ENCODE measurements at regions not wholly inside any gene's neighbourhood (a gene's known extent, or its start where the extent isn't known, plus 50 kb on each side); places are given as distances from the start of the nearest gene placed in this dataset.
"Not testable (repeated sequence)": the region's sequence is repeated elsewhere in the genome, so short reads cannot be mapped to it uniquely, and the experiment has no call there.

DNA sequence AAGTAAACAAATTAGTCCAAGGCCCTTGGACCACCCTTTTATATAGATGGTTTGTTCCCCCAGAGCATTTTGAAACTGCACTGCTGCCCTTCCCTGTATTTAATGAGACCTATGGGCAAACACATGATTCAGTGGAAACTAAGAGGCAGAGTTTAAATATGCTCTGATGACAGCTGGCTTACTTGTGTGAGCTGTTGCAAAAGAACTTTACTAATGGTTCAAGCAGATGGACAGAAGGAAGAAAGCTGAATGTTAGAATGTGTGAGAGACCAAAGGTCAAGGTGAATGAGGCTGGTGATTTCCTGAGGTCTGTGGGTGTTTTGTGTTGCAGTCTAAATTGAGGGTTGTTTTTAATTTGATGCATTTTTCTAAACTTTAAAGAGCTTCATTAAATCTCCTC lies 123.0 kb upstream of the CEP162 start:
- DNase-seq: no peak

DNA sequence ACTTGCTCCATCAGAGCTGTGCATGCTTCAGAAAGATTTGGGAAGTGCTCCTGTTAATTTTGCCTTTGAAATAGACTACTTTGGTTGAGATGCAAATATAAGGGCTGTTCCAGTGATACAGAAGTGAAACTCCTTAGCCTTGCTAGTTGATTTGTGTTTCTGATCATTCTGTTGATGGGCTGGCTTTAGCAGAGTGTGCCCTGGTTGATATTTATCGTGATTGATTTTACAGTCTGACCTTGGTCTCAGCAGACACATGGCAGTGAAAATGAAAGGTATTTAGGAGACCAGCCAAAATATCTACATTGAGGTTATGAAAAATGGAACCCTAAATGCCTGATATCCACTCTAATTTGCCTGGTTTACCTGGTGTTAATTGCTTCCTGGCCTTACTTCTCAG lies 122.1 kb upstream of the CEP162 start:
- no peak for DNase-seq

DNA sequence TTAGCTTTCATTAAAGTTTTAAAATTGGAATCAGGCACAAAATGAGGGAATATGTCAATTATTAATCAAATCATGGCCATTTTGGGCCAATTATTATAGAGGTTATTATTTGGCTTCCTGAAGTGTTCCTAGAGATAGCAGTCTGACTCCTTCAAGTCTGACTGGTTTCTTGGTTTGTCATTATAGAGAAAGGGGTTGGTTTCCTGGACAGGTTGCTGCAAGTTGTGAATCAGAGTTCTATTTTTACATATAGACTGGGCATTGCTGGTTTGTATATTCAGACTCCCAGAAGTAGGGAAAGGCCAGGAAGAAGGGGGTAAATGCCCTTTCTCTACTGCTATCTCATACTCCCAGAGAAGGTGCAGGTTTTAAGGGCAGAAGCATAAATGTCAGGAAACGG lies 121.4 kb upstream of the CEP162 start:
- no peak for DNase-seq

DNA sequence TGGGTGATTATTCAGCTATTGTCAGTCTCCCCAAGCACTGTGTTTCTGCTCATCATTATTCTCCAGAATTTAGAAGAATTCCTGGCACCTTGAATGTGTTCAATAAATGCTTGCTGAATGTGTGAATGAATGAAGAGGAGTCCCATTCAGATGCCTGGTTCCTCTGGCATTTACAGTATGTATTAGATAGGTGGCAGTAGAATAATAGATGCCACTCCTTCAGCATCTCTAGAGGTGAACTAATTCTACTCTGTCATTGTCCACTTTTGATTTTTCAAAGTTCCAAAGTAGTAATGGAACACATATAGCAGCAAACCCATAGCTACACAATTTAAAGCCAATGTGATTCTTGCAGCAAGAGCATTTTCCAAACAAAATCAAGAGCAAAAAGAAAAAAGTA lies 118.9 kb upstream of the CEP162 start:
- DNase-seq: no peak

DNA sequence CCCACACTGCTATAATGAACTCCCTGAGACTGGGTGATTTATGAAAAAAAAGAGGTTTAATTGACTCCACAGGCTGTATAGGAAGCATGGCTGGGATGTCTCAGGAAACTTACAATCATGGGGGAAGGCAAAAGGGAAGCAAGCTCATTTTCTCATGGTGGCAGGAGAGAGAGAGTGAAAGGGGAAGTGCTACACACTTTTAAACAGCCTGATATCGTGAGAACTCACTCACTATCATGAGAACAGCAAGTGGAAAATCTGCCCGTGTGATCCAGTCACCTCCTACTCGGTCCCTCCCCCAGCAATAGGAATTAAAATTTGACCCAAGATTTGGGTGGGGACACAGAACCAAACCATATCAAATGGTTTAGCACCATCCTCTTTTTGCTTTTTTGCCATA lies 116.6 kb upstream of the CEP162 start:
- no peak for DNase-seq

DNA sequence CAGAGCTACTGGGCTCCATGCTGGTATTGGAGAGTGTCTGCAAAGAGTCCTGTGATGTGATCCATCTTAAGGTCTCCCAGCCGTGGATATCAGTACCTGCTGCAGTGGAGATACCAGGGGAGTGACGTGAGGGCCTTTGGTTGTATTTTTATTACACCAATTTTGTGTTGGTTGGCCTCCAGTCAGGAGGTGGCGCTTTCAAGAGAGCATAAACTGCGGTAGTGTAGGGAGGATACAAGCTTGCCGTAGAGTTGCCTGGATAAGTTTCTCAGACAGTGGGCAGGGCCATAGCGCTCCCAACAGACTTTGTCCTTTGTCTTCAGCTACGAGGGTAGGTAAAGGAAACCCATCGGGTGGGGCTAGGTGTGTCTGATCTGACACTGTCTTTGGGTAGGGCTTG lies 113.0 kb upstream of the CEP162 start:
- DNase-seq: no peak

DNA sequence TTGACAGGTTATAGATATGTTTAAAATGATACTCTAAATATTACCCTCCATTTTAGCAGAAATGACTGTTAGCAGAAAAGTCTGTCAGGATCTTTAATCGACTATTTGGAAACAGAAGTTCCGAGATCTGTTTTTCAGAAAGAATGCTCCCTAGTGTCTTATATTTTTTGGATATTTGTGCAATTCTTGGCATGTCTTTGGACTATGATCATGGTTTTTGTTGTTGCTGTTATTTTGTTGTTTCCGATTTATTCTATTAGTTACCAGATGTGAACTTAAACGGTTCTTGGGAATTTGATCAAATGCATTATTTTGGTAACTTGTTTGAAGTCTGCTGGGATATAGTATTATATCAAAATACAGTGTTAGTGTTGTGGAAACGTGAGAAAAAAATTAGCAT lies 106.4 kb upstream of the CEP162 start:
- no peak for DNase-seq

DNA sequence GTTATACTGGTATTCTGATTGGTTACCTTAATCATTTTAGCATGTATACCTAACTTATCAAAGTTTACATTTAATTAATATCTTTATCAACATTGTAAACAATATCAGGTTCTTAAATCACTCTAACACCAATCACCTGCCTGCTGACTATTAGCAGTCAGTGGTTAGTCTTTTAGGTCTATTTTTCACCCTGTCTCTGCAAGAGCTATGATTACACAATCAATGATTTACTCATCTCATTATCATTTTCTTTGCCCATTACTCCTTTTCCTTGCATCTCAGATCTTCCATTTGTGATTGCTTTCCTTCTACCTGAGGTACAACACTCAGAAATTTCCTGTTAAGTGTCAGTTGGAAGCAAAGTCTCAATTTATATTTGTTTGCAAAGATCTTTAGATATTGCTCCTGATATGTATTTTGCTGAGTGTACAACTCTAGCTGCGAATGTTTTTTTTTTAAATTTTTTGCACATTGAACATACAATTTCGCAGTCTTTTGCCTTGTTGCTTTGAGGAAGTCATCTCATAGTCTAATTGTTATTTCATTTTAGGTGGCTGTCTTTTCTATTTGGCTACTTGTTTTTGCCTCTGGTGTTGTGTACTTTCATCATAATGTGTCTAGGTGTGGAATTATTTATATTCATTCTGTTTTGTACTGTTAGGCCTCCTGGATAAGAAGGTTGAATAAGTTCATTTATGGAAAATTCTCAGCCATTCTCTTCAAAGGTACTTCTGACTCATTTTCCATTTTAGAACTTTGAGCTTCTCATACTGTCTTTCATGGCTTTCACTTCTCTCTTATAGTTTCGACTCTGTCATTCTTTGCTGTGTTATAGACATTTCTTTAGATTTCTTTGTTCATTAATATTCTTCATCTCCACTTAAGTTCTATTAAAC lies 104.9 kb upstream of the CEP162 start:
- DNase-seq: no peak

DNA sequence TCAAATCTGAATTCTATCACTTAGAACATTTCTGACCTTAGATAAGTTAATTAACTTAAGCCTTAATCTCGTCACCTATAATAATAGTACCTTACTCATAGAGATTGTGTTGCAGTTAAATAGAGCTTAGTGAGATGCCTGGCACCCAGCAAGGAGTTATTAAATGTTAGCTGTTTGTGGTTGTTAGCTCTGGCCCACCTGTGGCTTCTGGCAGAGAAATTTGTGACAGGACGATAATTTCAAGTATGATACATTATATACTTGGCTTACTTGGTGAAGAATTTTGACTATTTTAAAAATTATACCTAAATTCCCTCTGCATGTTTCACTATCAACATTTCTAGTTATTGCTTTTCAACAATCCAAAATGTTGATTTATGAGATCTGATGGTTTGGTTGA lies 102.9 kb upstream of the CEP162 start:
- no peak for DNase-seq

DNA sequence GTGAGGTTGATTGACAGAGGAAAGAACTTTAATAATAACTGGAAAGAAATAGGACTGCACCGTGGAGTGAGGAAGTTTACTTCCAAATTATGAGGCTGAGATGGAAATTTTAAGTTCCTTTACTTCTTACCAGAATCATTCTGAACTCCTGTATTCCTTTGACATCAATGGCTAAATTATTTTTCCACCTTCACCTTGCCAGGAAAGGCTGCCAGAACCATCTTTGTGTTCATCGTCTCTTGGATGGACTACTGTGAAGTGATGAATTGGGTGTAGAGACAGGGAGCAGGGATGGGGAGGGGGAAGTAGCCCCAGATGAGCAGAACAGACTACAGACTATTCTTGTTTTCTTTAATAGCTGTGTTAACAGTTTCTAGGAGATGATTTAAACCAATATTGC lies 102.1 kb upstream of the CEP162 start:
- no peak for DNase-seq

DNA sequence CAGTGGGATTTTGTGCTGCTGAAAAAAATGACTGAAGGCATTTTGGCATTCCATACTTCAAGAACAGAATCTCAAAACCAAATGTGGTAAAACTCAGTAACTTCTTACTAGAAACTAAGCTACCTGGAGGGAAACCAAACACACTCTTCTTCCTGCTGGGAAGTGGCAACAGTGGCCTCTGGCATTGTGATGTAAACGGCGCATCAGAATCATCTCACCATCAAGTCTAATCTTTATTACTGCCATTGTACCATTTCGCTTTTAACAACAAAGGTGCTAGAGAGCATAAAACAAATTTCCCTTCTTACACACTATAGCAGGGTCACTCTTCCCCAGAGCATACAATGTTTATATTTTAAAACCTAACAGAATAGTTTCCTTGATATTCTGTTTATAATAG lies 101.6 kb upstream of the CEP162 start:
- DNase-seq: no peak

DNA sequence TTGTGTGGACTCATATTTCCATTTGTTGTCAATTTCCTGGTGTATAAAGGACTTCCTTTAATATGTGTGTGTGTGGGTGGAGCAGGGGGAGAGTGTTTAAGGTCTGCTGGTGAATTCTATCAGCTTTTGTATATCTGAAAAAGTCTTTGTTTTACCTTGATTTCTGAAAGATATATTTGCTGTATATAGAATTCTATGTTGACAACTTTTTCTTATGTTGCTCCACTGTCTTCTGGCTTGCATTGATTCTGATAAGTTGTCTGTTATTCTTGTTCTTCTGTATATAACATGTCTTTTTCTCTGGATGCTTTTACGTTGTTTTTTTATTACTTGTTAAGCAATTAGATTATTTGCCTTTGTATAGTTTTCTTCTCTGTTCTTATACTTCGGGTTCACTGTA lies 90.0 kb upstream of the CEP162 start:
- DNase-seq: no peak

DNA sequence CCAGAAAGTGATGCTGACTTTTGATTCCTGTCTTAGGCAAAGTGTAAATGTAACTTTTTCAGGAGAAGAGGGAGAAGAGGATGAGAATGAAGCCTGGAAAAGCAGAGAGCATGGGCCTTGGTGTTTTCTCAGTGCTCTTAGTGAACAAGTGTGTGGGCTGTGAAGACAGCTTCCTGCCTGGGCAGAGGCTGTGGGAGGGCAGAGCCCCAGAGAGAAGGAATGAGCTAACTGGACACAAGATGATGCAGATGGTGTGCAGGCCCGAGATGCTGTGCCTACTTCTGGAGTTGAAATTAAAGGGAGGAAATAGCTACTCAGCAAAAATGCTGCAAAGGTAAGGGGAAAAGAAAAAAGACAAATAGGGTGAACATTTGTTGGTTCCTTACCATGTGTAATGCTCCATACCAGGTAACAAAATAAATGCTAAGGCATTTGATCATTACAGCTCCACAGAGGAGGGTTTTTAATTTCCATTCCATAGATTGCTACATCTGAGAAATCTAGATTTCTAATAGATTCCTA lies 87.0 kb upstream of the CEP162 start:
- DNase-seq: no peak

DNA sequence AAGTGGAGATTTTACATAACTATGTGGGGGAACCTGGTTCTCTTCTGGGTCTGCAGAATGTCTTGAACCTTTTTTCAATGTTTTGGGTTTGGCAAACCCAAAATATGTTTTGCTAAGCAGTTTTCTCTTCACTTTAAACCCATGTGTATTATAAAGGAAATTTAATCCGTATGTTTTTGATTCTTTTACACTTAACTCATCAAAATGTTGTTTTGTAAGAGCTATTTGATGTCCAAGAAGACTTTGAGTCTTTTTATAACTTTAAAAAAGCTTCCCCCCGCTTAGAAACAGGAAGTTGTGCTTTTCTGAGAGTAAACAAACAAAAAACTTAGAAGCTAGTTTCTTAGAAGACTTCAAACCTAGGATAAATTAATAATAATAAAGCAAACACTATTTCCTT lies 81.9 kb upstream of the CEP162 start:
- no peak for DNase-seq

DNA sequence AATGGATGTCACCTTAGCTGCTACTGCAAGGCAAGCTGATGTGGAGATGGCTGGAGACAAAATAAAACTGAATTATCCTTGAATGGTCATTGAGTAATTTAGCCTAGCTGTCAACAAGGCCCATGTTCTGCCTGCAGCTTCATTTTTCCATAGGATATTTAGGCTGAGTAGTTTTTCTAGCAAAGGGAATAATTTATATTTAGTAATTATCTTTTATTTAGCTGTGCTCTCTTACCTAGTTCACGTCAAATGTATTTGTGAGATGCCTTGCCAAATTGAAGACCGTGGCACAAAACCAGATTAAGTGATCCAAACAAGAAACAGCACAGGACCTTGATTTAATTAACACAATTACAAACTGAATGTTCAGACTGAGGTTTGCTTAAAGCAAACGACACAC lies 77.4 kb upstream of the CEP162 start:
- no peak for DNase-seq

DNA sequence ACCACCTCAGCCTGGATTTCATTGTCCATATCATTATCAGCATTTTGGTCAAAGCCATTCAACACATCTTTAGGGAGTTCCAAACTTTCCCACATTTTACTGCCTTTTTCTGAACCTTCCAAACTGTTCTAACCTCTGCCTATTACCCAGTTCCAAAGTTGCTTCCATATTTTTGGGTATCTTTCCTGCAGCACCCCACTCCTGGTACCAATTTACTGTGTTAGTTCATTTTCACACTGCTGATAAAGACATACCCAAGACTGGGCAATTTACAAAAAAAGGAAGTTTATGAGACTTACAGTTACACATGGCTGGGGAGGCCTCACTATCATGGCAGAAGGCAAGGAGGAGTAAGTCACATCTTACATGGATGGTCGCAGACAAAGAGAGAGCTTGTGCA lies 63.6 kb upstream of the CEP162 start:
- not testable (repeated sequence) for DNase-seq

DNA sequence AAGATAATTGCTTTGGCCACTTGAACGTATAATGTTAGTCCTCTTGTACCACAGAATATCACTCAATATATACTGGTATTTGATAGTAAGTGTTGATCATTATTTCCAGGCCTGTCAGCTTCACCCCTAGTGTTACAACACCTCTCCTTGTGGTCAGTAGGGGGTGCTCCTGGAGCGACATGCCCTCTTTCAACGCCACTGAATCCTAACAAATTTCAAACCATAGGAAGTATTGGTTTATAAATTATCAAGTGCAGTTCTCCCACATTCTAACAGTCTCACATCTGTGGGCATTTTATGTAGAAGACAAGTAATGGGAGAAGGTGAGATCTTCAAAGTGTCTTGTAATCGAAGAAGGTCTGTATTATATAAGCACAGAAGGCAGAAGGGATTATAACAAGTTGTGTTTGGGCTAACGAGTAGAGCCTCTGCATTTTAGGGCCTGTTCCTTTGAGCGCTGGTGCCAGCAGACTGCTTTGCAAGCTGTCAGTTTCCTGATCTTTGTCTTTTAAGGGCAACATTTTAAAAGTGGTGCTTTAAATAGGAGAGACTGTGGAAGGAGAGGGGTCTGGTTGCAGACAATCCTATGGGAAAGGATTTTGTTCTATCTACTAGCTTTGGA lies 57.1 kb upstream of the CEP162 start:
- no peak for DNase-seq

DNA sequence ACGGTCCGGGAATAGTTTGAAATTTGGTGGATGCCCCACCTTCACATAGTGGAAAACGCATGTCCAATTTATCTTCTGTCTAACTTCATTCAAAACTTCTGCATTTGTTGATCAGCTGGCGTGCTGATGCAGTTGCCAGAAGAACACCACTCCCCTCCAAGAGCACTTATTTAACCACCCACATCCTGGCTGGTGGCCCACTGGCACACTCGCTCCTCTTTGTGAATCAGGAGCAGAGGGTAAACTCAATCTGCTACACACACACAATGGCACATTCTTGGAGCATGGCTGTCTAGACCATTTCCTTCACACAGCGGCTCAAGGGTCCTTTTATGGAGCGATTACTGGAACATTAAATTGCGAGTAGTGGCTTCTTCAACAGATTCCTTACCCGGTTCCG lies 55.1 kb upstream of the CEP162 start:
- DNase-seq: no peak

DNA sequence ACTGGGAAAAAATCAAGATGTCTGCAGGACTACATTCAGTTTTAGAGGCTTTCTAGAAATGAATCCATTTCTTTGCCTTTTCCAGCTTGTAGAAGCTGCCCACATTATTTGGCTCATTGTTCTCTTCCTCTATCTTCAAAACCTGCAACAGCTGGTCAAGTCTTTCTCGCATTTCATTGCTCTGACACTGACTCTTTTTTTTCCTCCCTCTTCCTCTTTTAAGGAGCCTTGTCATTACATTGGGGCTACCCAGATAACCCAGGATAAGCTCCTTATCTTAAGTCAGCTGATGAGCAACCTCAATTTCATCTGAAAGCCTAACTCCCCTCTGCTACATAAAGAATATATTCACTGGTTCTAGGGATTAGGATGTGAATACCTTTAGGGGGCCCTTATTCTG lies 53.2 kb upstream of the CEP162 start:
- DNase-seq: no peak

DNA sequence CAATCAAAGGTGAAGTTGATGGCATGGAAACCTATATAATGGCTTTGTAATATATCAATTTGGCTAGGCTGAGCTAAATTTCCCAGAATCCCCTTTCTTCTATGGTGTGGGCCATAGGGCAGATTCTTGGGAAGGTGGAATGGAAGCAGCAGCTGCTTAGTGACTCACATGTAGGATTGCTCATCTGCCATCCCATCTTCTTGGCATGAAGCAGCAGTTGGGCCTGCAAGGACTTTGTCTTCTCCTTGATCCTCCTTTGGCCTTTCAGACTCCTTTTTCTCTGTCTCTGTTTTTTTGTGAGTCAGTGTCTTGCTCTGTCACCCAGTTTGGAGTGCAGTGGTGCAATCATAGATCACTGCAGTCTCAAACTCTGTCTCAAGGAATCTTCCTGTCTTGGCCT lies 52.6 kb upstream of the CEP162 start:
- no peak for DNase-seq

DNA sequence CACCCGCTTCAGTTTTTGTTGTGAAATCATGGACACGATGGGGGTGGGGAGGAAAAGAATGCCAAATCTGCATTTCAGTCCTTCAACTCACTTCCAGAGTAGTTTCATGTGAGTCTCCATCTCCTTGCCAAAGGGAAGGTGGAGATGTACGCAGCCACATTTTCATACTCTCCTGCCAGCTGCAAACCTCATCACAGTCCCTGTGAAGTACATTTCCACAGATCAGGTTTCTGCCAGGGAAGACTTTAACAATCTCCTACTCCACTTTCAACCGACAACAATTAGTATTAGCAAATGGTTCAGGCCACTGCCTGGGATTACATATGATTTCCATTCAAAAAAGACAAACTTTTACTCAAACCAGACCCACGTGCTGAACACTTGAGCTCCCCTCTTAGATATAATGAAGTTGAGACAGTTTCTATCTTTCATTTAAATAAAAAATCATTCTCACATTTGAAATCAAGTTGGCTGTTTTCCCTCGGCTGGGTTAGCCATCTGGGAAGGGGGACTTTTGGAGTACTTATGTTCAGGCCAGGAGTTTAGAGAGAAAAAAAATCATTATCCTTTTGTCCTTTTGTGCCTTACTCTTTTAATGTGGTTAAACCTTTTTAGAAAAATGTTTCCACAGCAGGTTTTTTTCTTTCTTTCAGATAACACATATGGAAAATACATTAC lies 51.0 kb upstream of the CEP162 start:
- no peak for DNase-seq

Data from right kidney (tissue), 1 donor.